ENCODE measurements at regions not wholly inside any gene's neighbourhood (a gene's known extent, or its start where the extent isn't known, plus 50 kb on each side); places are given as distances from the start of the nearest gene placed in this dataset.
"Not testable (repeated sequence)": the region's sequence is repeated elsewhere in the genome, so short reads cannot be mapped to it uniquely, and the experiment has no call there.

DNA sequence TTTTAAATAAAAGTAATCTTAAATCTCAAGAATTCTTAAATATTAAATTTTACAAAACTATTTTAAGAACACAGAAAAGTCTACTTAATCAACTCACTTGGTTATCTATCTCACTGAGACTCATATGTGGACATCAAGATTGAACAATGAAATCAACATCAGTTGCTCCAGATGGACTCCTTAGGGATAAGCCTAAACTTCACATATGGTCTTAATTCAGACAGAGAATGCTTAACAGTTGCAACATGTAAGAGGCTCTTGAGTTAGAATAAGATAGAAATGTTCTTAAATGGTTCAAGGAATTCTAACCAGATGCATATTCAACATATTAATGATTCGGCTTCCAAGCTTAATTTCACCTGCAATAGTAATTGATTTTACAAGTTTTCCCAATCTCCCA is 1730.9 kb downstream of the PCDH9 start:
- Mint-ChIP-seq H3K4me1 (ENCODE audit: low read depth in 2 of 2) (no peaks in the 10 kb centered on the region), H3K27me3 (no peaks in the 10 kb centered on the region), H3K4me3 (no peak overlapping the region), H3K27ac (no peak overlapping the region), H3K9me3 (peaks cover 2% of the 10 kb centered on the region), H3K36me3 (no peaks in the 10 kb centered on the region)
- no peak for ATAC-seq
- no peak for DNase-seq (ENCODE audit: low spot score)

DNA sequence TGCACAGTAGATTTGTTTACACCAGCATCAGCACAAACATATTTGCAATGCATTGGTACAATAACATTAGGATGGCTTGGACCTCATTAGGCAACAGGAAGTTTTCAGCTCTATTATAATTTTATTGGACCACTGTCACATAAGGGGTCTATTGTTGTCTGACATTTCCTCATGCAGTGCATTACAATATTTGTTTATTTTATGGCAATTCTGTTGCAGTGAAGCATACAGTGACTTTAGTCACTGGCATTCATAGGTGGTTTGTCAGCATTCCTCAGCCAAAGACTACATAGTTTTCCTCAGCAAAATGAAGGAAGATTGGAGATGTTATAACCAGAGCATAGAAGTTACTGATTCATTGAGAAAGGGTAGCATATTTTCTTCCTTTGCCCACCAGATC is 1732.9 kb downstream of the PCDH9 start:
- Mint-ChIP-seq H3K9me3 (peaks cover 2% of the 10 kb centered on the region), H3K27me3 (no peaks in the 10 kb centered on the region), H3K4me3 (no peak overlapping the region), H3K36me3 (no peaks in the 10 kb centered on the region), H3K4me1 (ENCODE audit: low read depth in 2 of 2) (no peaks in the 10 kb centered on the region), H3K27ac (no peak overlapping the region)
- DNase-seq (ENCODE audit: low spot score) (no peak), ATAC-seq (no peak)

GRCh38 chr13:65490725-65491124 is 1739.4 kb downstream of the PCDH9 start:
- ATAC-seq; H3K4me1 Mint-ChIP-seq (ENCODE audit: low read depth in 2 of 2); H3K27ac Mint-ChIP-seq; H3K4me3 Mint-ChIP-seq; DNase-seq (ENCODE audit: low spot score); H3K27me3 Mint-ChIP-seq; H3K36me3 Mint-ChIP-seq: not testable (repeated sequence)
- H3K9me3 Mint-ChIP-seq = peaks cover 19% of the 10 kb centered on the region

GRCh38 chr13:65488606-65489005 is 1741.5 kb downstream of the PCDH9 start:
- H3K4me3 Mint-ChIP-seq = no peak overlapping the region
- no peak for ATAC-seq

GRCh38 chr13:65479692-65480091 is 1750.4 kb downstream of the PCDH9 start:
- no peak for DNase-seq (ENCODE audit: low spot score)
- H3K27ac Mint-ChIP-seq = no peak overlapping the region
- no peaks in the 10 kb centered on the region for H3K4me1 Mint-ChIP-seq (ENCODE audit: low read depth in 2 of 2)
- no peak overlapping the region for H3K4me3 Mint-ChIP-seq
- H3K27me3 Mint-ChIP-seq = no peaks in the 10 kb centered on the region
- H3K9me3 Mint-ChIP-seq = peaks cover 5% of the 10 kb centered on the region
- no peaks in the 10 kb centered on the region for H3K36me3 Mint-ChIP-seq
- ATAC-seq = no peak

More at GRCh38 chr13:65488606-65489005, 1741.5 kb downstream of the PCDH9 start:
- no peaks in the 10 kb centered on the region for H3K4me1 Mint-ChIP-seq (ENCODE audit: low read depth in 2 of 2)
- H3K36me3 Mint-ChIP-seq = peaks cover 4% of the 10 kb centered on the region
- H3K9me3 Mint-ChIP-seq = peaks cover 21% of the 10 kb centered on the region
- H3K27ac Mint-ChIP-seq = no peak overlapping the region
- H3K27me3 Mint-ChIP-seq = no peaks in the 10 kb centered on the region
- no peak for DNase-seq (ENCODE audit: low spot score)

- DNase-seq (ENCODE audit: low spot score) (no peak), ATAC-seq (no peak)
- no peaks in the 10 kb centered on the region for H3K27me3 Mint-ChIP-seq
- H3K27ac Mint-ChIP-seq = no peak overlapping the region
- peaks cover 7% of the 10 kb centered on the region for H3K9me3 Mint-ChIP-seq
- no peaks in the 10 kb centered on the region for H3K4me1 Mint-ChIP-seq (ENCODE audit: low read depth in 2 of 2)
- H3K36me3 Mint-ChIP-seq = no peaks in the 10 kb centered on the region
- H3K4me3 Mint-ChIP-seq = no peak overlapping the region
Observed at GRCh38 chr13:65473196-65473595, 1756.9 kb downstream of the PCDH9 start.

GRCh38 chr13:65472336-65472735 is 1757.8 kb downstream of the PCDH9 start:
- ATAC-seq (no peak), DNase-seq (ENCODE audit: low spot score) (no peak)
- Mint-ChIP-seq H3K36me3 (no peaks in the 10 kb centered on the region), H3K27me3 (no peaks in the 10 kb centered on the region), H3K4me3 (no peak overlapping the region), H3K27ac (no peak overlapping the region), H3K9me3 (peaks cover 7% of the 10 kb centered on the region), H3K4me1 (ENCODE audit: low read depth in 2 of 2) (no peaks in the 10 kb centered on the region)

DNA sequence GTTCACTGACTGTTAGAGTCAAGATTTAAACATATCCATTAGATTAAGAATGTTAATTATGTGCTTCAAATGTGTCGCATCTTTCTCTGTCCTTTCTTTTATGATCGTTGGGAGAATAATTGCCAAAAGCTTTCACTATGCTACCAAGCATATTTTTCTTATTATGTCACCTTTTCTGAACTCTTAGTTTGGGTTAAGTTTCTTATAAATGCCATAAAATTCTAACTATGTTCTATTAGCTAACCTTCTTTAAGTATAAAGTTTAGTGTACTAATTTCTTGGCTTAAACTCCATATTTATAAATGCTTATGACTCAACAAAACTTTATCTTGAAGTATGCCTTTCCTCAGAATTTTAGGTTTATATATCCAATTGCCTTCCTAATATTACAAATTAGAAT is 1759.4 kb downstream of the PCDH9 start:
- no peak overlapping the region for H3K4me3 Mint-ChIP-seq
- DNase-seq (ENCODE audit: low spot score) = no peak
- no peak overlapping the region for H3K27ac Mint-ChIP-seq
- no peaks in the 10 kb centered on the region for H3K4me1 Mint-ChIP-seq (ENCODE audit: low read depth in 2 of 2)
- H3K9me3 Mint-ChIP-seq = peaks cover 11% of the 10 kb centered on the region
- H3K27me3 Mint-ChIP-seq = no peaks in the 10 kb centered on the region
- H3K36me3 Mint-ChIP-seq = no peaks in the 10 kb centered on the region
- no peak for ATAC-seq

DNA sequence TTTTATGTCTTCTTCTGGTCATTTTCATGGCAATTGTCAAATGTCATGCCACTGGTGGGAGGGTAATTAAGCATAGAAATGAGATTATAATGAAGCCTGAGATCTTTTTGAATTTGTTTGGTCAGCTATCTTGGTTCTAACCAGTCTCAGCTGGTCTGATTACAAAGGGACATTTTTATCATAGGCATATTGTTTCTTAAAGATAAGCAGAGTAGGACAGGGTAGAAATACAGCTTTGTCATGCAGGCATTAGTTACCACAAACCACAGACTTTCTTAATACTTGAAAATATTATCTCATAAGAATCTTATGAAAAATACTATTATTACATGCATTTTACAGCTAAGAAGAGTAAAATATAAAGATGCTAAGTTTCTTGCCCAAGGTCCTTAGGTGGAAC is 1761.5 kb downstream of the PCDH9 start:
- DNase-seq (ENCODE audit: low spot score) (no peak), ATAC-seq (no peak)
- Mint-ChIP-seq H3K4me1 (ENCODE audit: low read depth in 2 of 2) (no peaks in the 10 kb centered on the region), H3K27me3 (no peaks in the 10 kb centered on the region), H3K4me3 (no peak overlapping the region), H3K9me3 (peaks cover 8% of the 10 kb centered on the region), H3K36me3 (peaks cover 9% of the 10 kb centered on the region), H3K27ac (no peak overlapping the region)

GRCh38 chr13:65461590-65461989 is 1768.5 kb downstream of the PCDH9 start:
- Mint-ChIP-seq H3K36me3 (peaks cover 9% of the 10 kb centered on the region), H3K9me3 (peaks cover 7% of the 10 kb centered on the region), H3K4me1 (ENCODE audit: low read depth in 2 of 2) (no peaks in the 10 kb centered on the region), H3K4me3 (no peak overlapping the region), H3K27ac (no peak overlapping the region), H3K27me3 (no peaks in the 10 kb centered on the region)
- ATAC-seq (no peak), DNase-seq (ENCODE audit: low spot score) (no peak)

DNA sequence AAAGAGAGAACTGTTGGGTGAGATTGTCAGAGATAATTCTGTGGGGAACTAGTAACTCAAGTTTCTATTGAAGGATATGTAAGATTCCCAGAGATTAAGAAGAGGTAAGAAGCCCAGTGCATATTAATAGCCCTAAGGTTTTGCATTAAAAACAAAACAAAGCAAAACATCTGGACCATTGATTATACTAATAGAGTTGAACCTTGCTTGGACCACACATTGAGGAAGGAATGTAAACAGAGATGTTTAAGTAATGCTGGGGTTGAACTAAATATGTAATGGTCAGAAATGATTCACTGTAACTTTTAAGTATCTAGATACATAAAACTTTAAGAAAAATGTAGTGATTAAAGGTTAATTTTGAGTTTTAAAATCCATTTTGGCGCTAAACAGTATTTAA is 1770.0 kb downstream of the PCDH9 start:
- H3K4me3 Mint-ChIP-seq = no peak overlapping the region
- ATAC-seq (no peak), DNase-seq (ENCODE audit: low spot score) (no peak)
- peaks cover 5% of the 10 kb centered on the region for H3K36me3 Mint-ChIP-seq
- no peaks in the 10 kb centered on the region for H3K4me1 Mint-ChIP-seq (ENCODE audit: low read depth in 2 of 2)
- H3K27me3 Mint-ChIP-seq = no peaks in the 10 kb centered on the region
- no peak overlapping the region for H3K27ac Mint-ChIP-seq
- H3K9me3 Mint-ChIP-seq = peaks cover 3% of the 10 kb centered on the region

DNA sequence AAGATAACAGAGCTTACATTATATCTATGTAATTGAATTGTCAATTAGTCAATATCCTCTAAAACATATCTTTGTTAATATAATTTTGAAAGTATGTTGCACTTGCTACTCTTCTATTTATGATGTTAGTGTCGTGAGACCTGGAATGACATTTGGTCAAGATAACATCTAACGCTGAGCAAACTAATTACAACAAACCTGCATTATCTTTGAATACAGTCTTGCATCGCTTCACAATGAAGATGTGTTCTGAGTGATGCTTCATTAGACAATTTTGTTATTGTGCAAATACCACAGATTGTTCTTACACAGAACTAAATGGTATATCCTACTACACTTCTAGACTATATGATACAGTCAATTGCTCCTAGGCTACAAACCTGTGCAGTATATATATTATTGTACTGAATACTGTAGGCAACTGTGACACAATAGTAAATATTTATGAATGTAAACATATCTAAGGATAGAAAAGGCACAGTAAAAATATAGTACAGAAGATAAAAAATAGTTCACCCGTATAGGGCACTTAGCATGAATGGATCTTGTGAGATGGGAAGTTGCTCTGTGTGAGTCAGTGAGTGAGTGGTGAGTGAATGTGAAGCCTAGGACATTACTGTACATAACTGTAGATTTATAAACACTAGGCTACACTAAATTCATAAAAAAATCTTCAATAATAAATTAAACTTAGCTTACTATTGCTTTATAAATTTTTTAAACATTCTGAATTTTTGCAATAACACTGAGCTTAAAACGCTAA is 1773.8 kb downstream of the PCDH9 start:
- Mint-ChIP-seq H3K27ac (no peak overlapping the region), H3K36me3 (no peaks in the 10 kb centered on the region), H3K4me1 (ENCODE audit: low read depth in 2 of 2) (no peaks in the 10 kb centered on the region), H3K27me3 (no peaks in the 10 kb centered on the region), H3K4me3 (no peak overlapping the region), H3K9me3 (no peaks in the 10 kb centered on the region)
- ATAC-seq = no peak
- no peak for DNase-seq (ENCODE audit: low spot score)

DNA sequence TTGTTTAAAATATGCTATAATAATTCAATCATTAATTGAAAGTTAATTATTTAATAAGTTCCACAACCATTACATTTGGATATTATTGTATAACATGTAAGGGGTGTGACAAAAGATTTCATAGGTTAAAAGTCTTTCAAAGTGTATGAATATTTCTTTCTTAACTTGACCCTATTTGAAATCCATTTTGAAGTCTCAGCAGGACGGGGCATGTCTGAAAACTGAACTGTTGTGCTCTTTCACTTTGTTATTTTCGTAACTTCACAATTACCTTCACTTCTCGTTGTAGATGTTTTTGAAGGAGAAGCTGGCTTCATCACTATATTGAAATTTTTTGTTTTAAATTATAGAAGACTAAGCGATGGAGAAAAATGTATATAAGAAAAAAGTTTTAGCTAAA is 1775.7 kb downstream of the PCDH9 start:
- H3K9me3 Mint-ChIP-seq = no peaks in the 10 kb centered on the region
- H3K4me3 Mint-ChIP-seq = no peak overlapping the region
- H3K27ac Mint-ChIP-seq = no peak overlapping the region
- H3K27me3 Mint-ChIP-seq = no peaks in the 10 kb centered on the region
- DNase-seq (ENCODE audit: low spot score) (no peak), ATAC-seq (no peak)
- no peaks in the 10 kb centered on the region for H3K4me1 Mint-ChIP-seq (ENCODE audit: low read depth in 2 of 2)
- H3K36me3 Mint-ChIP-seq = no peaks in the 10 kb centered on the region

- ATAC-seq (no peak), DNase-seq (ENCODE audit: low spot score) (no peak)
- Mint-ChIP-seq H3K27ac (no peak overlapping the region), H3K27me3 (no peaks in the 10 kb centered on the region), H3K4me3 (no peak overlapping the region), H3K4me1 (ENCODE audit: low read depth in 2 of 2) (no peaks in the 10 kb centered on the region), H3K36me3 (no peaks in the 10 kb centered on the region), H3K9me3 (no peaks in the 10 kb centered on the region)
Observed at GRCh38 chr13:65453982-65454381, 1776.2 kb downstream of the PCDH9 start.

DNA sequence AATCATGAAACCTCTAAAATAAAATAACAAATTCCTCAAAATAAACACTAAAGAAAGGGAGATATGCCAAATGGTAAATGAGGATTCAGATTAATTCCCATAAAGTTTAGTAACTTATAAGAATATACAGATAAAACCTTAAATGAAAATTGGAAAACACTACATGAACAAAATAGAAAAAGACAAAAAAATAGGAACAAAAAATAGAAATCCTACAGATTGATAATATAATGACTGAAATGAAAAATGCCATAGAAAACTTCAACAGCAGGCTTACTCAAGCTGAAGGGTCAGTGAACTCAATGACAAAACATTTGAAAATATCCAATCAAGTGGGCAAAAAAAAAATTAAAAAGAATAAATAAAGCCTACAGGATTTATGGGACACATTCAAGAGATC is 1784.8 kb downstream of the PCDH9 start:
- ATAC-seq (no peak), DNase-seq (ENCODE audit: low spot score) (no peak)
- H3K9me3 Mint-ChIP-seq = peaks cover 15% of the 10 kb centered on the region
- H3K36me3 Mint-ChIP-seq = peaks cover 3% of the 10 kb centered on the region
- H3K4me1 Mint-ChIP-seq (ENCODE audit: low read depth in 2 of 2) = no peaks in the 10 kb centered on the region
- no peak overlapping the region for H3K4me3 Mint-ChIP-seq
- H3K27me3 Mint-ChIP-seq = no peaks in the 10 kb centered on the region
- H3K27ac Mint-ChIP-seq = no peak overlapping the region

Measured in natural killer cell treated with Interleukin-12 subunit alpha and Interleukin-12 subunit beta and Interleukin-15 and Interleukin-18, amount 100 ng/mL, for 72 hours (primary cell).